HG02798 (cell line): ENCODE measurements at regions not wholly inside any gene's neighbourhood (a gene's known extent, or its start where the extent isn't known, plus 50 kb on each side); places are given as distances from the start of the nearest gene placed in this dataset.

Experiments
- ATAC-seq: cut with Tn5 transposase; IDR thresholded peaks from one replicate; pipeline ENCODE4 v1.9.1; 2021; ENCODE audit warnings: mild to moderate bottlenecking; ENCODE audit not compliant: unreplicated experiment, poor library complexity

- no peak for ATAC-seq
Measured at GRCh38 chr5:2986301-2986700, 234.8 kb upstream of the IRX2 start.

GRCh38 chr5:2985718-2986117 is 234.2 kb upstream of the IRX2 start:
- no peak for ATAC-seq

GRCh38 chr5:2983583-2984300 is 232.3 kb upstream of the IRX2 start:
- no peak for ATAC-seq

GRCh38 chr5:2981652-2982051 is 230.2 kb upstream of the IRX2 start:
- no peak for ATAC-seq

- ATAC-seq: no peak
Measured at GRCh38 chr5:2981035-2981434, 229.6 kb upstream of the IRX2 start.

- no peak for ATAC-seq
Measured at GRCh38 chr5:2960294-2960693, 208.8 kb upstream of the IRX2 start.

GRCh38 chr5:2958976-2959375 is 207.5 kb upstream of the IRX2 start:
- ATAC-seq: no peak

- no peak for ATAC-seq
Measured at GRCh38 chr5:2948875-2949274, 197.4 kb upstream of the IRX2 start.

- no peak for ATAC-seq
Measured at GRCh38 chr5:2946315-2946714, 194.8 kb upstream of the IRX2 start.

- ATAC-seq: no peak
Measured at GRCh38 chr5:2936413-2936812, 184.9 kb upstream of the IRX2 start.

GRCh38 chr5:2929779-2930178 is 178.3 kb upstream of the IRX2 start:
- no peak for ATAC-seq

GRCh38 chr5:2921651-2922050 is 170.2 kb upstream of the IRX2 start:
- no peak for ATAC-seq

GRCh38 chr5:2921176-2921575 is 169.7 kb upstream of the IRX2 start:
- no peak for ATAC-seq

GRCh38 chr5:2920312-2920711 is 168.8 kb upstream of the IRX2 start:
- ATAC-seq: no peak

- no peak for ATAC-seq
Measured at GRCh38 chr5:2919310-2920018, 168.0 kb upstream of the IRX2 start.

GRCh38 chr5:2917524-2917923 is 166.0 kb upstream of the IRX2 start:
- no peak for ATAC-seq

- ATAC-seq: no peak
Measured at GRCh38 chr5:2917093-2917492, 165.6 kb upstream of the IRX2 start.

- no peak for ATAC-seq
Measured at GRCh38 chr5:2916076-2916682, 164.7 kb upstream of the IRX2 start.

- no peak for ATAC-seq
Measured at GRCh38 chr5:2914981-2915484, 163.6 kb upstream of the IRX2 start.

GRCh38 chr5:2914022-2914661 is 162.7 kb upstream of the IRX2 start:
- ATAC-seq: no peak

GRCh38 chr5:2913281-2913680 is 161.8 kb upstream of the IRX2 start:
- ATAC-seq: no peak
